ENCODE measurements at regions not wholly inside any gene's neighbourhood (a gene's known extent, or its start where the extent isn't known, plus 50 kb on each side); places are given as distances from the start of the nearest gene placed in this dataset.

DNA sequence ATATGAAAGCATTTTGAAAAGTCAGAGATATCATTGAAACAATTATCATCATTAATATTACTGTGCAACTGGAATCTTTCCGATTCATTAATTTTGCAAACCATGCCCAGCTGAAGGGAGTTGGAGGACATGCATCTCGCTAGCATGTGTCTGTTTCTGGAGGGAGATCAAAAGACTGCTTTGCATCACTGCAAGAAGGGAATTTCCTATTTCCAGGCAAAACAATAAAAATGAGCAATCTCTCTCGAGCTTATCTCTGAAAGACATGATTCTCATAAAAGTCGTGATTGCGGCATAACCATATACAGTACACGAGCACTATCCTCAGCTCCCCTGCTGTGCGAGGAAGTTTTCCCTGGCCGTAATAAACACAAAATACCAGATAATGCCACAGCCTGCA lies 607.6 kb upstream of the DPP6 start:
- Mint-ChIP-seq H3K27ac (no peak overlapping the region), H3K4me3 (no peak overlapping the region), H3K27me3 (no peaks in the 10 kb centered on the region), H3K36me3 (ENCODE audit: low read depth) (no peaks in the 10 kb centered on the region), H3K4me1 (ENCODE audit: low read depth) (no peaks in the 10 kb centered on the region), H3K9me3 (no peaks in the 10 kb centered on the region)
- ChIA-PET CTCF (no interaction called here), POLR2A (no interaction called here)
- ATAC-seq (no peak), DNase-seq (no peak)
- TF ChIP-seq, protein P1, sequence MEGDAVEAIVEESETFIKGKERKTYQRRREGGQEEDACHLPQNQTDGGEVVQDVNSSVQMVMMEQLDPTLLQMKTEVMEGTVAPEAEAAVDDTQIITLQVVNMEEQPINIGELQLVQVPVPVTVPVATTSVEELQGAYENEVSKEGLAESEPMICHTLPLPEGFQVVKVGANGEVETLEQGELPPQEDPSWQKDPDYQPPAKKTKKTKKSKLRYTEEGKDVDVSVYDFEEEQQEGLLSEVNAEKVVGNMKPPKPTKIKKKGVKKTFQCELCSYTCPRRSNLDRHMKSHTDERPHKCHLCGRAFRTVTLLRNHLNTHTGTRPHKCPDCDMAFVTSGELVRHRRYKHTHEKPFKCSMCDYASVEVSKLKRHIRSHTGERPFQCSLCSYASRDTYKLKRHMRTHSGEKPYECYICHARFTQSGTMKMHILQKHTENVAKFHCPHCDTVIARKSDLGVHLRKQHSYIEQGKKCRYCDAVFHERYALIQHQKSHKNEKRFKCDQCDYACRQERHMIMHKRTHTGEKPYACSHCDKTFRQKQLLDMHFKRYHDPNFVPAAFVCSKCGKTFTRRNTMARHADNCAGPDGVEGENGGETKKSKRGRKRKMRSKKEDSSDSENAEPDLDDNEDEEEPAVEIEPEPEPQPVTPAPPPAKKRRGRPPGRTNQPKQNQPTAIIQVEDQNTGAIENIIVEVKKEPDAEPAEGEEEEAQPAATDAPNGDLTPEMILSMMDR (IDR thresholded peaks at IDR 0.05), result no peak
- intact Hi-C loops (cut with micrococcal nuclease), result no loop called here

DNA sequence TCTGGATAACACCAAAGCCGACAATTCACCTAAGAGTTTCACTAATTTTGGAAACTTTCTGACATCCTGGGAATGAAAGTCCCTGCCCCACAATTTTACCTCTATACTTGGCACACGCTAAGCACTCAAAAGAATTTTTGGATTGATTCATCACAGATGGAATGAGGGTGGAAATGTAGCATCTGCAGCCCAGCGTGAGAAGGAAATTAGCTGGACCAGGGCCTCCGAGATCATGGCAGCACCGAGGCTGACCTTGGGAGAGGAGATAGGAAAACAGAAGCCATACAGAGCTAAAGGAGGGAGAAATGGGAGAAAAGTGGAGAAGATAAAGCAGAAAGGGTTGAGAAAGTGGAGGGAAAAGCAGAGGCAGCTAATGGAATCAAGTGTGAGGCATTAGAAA lies 606.6 kb upstream of the DPP6 start:
- CTCF ChIA-PET, result no interaction called here
- Mint-ChIP-seq H3K4me3 (no peak overlapping the region), H3K4me1 (ENCODE audit: low read depth) (no peaks in the 10 kb centered on the region), H3K27ac (no peak overlapping the region), H3K36me3 (ENCODE audit: low read depth) (no peaks in the 10 kb centered on the region), H3K27me3 (no peaks in the 10 kb centered on the region), H3K9me3 (no peaks in the 10 kb centered on the region)
- POLR2A ChIA-PET, result no interaction called here
- ATAC-seq (no peak), DNase-seq (no peak)
- intact Hi-C loops (cut with micrococcal nuclease), result no loop called here
- TF ChIP-seq, protein P1 (IDR thresholded peaks at IDR 0.05), result no peak

DNA sequence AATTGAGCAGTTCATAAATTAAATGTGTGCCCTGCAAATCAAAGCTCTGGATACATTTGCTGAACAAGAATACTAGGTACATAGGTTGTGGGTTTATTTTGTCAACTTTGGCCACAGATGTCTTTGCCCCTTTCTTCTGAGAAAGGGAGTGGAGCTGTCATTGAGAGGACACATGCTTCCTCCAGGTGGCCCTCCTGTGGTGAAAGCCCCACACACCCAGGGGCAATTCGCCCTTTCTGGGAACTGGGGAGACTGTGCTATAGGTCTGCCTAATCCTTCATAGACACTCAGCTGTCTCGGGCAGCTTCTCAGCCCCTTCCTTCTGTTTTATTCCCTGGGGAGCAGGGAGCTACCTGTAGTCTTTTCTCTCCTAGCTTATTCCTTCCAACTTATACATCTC lies 605.7 kb upstream of the DPP6 start:
- intact Hi-C loops (cut with micrococcal nuclease), result no loop called here
- H3K9me3 Mint-ChIP-seq, result no peaks in the 10 kb centered on the region
- H3K27me3 Mint-ChIP-seq, result no peaks in the 10 kb centered on the region
- CTCF ChIA-PET, result no interaction called here
- H3K36me3 Mint-ChIP-seq (ENCODE audit: low read depth), result no peaks in the 10 kb centered on the region
- DNase-seq, result no peak
- TF ChIP-seq, protein P1 (IDR thresholded peaks at IDR 0.05), result no peak
- no peak overlapping the region for H3K27ac Mint-ChIP-seq
- POLR2A ChIA-PET, result no interaction called here
- H3K4me1 Mint-ChIP-seq (ENCODE audit: low read depth), result no peaks in the 10 kb centered on the region
- H3K4me3 Mint-ChIP-seq, result no peak overlapping the region
- no peak for ATAC-seq

DNA sequence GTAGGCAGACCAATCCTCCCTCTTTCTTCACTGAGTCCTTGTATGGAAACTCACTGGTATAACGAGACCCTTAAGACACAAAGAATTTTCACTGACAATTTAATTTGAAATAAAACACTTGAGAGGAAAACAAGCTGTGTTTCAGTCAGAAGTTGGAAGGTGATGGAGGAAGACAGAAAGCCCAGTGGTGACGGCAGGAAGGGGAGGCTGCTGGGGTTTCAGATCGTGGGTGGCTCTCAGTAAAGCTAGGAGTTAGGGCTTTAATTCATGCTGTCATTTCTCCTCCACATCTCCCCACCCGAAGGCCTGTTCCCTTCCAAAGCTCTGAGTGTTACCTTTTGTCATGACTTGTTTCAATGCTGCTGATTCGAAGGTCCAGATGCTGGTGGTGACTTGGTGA lies 605.2 kb upstream of the DPP6 start:
- ChIA-PET CTCF (no interaction called here), POLR2A (no interaction called here)
- Mint-ChIP-seq H3K36me3 (ENCODE audit: low read depth) (no peaks in the 10 kb centered on the region), H3K4me3 (no peak overlapping the region), H3K27me3 (no peaks in the 10 kb centered on the region), H3K9me3 (no peaks in the 10 kb centered on the region), H3K4me1 (ENCODE audit: low read depth) (no peaks in the 10 kb centered on the region), H3K27ac (no peak overlapping the region)
- ATAC-seq (no peak), DNase-seq (no peak)
- TF ChIP-seq, protein P1 (IDR thresholded peaks at IDR 0.05), result no peak
- intact Hi-C loops (cut with micrococcal nuclease), result no loop called here

DNA sequence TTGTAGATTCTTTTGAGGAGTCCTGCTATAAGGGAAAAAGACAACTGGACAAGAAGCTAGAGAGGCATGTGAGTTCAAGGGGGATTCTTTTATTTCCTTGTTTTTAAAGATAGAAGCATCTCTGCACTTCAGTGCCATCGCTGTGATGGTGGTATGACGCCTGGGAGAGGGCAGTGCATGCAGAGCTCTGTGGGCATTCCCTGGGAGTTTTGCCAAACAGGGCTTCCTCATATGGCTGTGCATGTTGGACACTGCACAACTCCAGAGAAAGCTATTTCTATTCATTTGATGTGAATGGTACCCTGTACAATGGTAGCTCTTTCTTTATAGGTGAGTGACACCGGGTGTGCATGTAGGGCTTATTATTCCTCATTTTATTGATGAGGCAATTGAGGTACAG lies 599.5 kb upstream of the DPP6 start:
- H3K9me3 Mint-ChIP-seq, result no peaks in the 10 kb centered on the region
- DNase-seq, result no peak
- ATAC-seq, result no peak
- TF ChIP-seq, protein P1 (IDR thresholded peaks at IDR 0.05), result no peak
- ChIA-PET POLR2A (no interaction called here), CTCF (no interaction called here)
- no peaks in the 10 kb centered on the region for H3K4me1 Mint-ChIP-seq (ENCODE audit: low read depth)
- no peak overlapping the region for H3K27ac Mint-ChIP-seq
- H3K4me3 Mint-ChIP-seq, result no peak overlapping the region
- no peaks in the 10 kb centered on the region for H3K27me3 Mint-ChIP-seq
- intact Hi-C loops (cut with micrococcal nuclease), result no loop called here
- no peaks in the 10 kb centered on the region for H3K36me3 Mint-ChIP-seq (ENCODE audit: low read depth)

Data from activated CD8-positive, alpha-beta T cell treated with anti-CD3 and anti-CD28 coated beads for 36 hours (primary cell).